GM21825 (cell line): ENCODE measurements at regions not wholly inside any gene's neighbourhood (a gene's known extent, or its start where the extent isn't known, plus 50 kb on each side); places are given as distances from the start of the nearest gene placed in this dataset.

Experiments
- ATAC-seq: cut with Tn5 transposase; IDR thresholded peaks from one replicate; pipeline ENCODE4 v1.9.1; 2021; ENCODE audit warnings: mild to moderate bottlenecking, moderate library complexity; ENCODE audit not compliant: unreplicated experiment

GRCh38 chr2:223107825-223108224 lies 55.8 kb downstream of the KCNE4 start:
- ATAC-seq, result no peak

GRCh38 chr2:223108351-223109050 lies 56.5 kb downstream of the KCNE4 start:
- ATAC-seq, result no peak

- no peak for ATAC-seq
Observed at GRCh38 chr2:223109341-223109740, 57.4 kb downstream of the KCNE4 start.

GRCh38 chr2:223113161-223113560 lies 61.2 kb downstream of the KCNE4 start:
- ATAC-seq, result no peak

- no peak for ATAC-seq
Observed at GRCh38 chr2:223114170-223114569, 62.2 kb downstream of the KCNE4 start.

GRCh38 chr2:223114917-223115316 lies 62.9 kb downstream of the KCNE4 start:
- ATAC-seq, result no peak

GRCh38 chr2:223117533-223117932 lies 65.5 kb downstream of the KCNE4 start:
- no peak for ATAC-seq

GRCh38 chr2:223121283-223121682 lies 69.3 kb downstream of the KCNE4 start:
- ATAC-seq, result no peak

GRCh38 chr2:223122781-223123180 lies 70.8 kb downstream of the KCNE4 start:
- no peak for ATAC-seq

- ATAC-seq, result no peak
Observed at GRCh38 chr2:223123855-223124610, 72.0 kb downstream of the KCNE4 start.

- no peak for ATAC-seq
Observed at GRCh38 chr2:223141606-223142005, 89.6 kb downstream of the KCNE4 start.

- ATAC-seq, result no peak
Observed at GRCh38 chr2:223142118-223142517, 90.1 kb downstream of the KCNE4 start.

GRCh38 chr2:223147431-223147830 lies 95.4 kb downstream of the KCNE4 start:
- no peak for ATAC-seq

GRCh38 chr2:223148516-223148915 lies 96.5 kb downstream of the KCNE4 start:
- ATAC-seq, result no peak

- ATAC-seq, result no peak
Observed at GRCh38 chr2:223155956-223156355, 104.0 kb downstream of the KCNE4 start.

GRCh38 chr2:223161873-223162458 lies 110.0 kb downstream of the KCNE4 start:
- no peak for ATAC-seq

GRCh38 chr2:223165423-223166214 lies 113.6 kb downstream of the KCNE4 start:
- ATAC-seq, result no peak

GRCh38 chr2:223166215-223166493 lies 114.2 kb downstream of the KCNE4 start:
- no peak for ATAC-seq

- ATAC-seq, result no peak
Observed at GRCh38 chr2:223166983-223167650, 115.1 kb downstream of the KCNE4 start.

- ATAC-seq, result no peak
Observed at GRCh38 chr2:223169830-223170605, 118.0 kb downstream of the KCNE4 start.
